MCF 10A (cell line): ENCODE measurements at regions not wholly inside any gene's neighbourhood (a gene's known extent, or its start where the extent isn't known, plus 50 kb on each side); places are given as distances from the start of the nearest gene placed in this dataset.

Experiments used
- BruUV-seq: library from RNA; stranded (reverse); fragments of 400-500 nt; replicated peaks from 2 replicates; lab custom pipeline; 2021; lab: Mats Ljungman, UMichigan
- CTCF ChIA-PET: fragments of 300-600 bp; sonication (Branson Sonifier 250); formaldehyde crosslinking; extraction: SDS; loops from one replicate; lab custom pipeline; 2021; ENCODE audit warnings: antibody characterized with exemption, inconsistent platforms; lab: Yijun Ruan, JAX
- POLR2A ChIA-PET: fragments of 300-600, 350-650 bp; sonication (Branson Sonifier 250); formaldehyde crosslinking; extraction: SDS; loops from one replicate; lab custom pipeline; 2020; ENCODE audit warnings: antibody characterized with exemption, inconsistent platforms; lab: Yijun Ruan, JAX
- DNase-seq: peaks from one replicate; pipeline ENCODE4 v3.0.0-alpha.2; 2018; ENCODE audit not compliant: unreplicated experiment
- H3K27ac Mint-ChIP-seq: one replicate; pipeline ENCODE4 v1.8.0; 2022; ENCODE audit warnings: mild to moderate bottlenecking, low read depth, mixed read lengths; ENCODE audit not compliant: unreplicated experiment
- H3K27me3 Mint-ChIP-seq: one replicate; pipeline ENCODE4 v1.8.0; 2022; ENCODE audit warnings: mixed read lengths; ENCODE audit not compliant: insufficient read depth, unreplicated experiment
- H3K36me3 Mint-ChIP-seq: one replicate; pipeline ENCODE4 v1.8.0; 2022; ENCODE audit warnings: mild to moderate bottlenecking, moderate library complexity, mixed read lengths; ENCODE audit not compliant: insufficient read depth, unreplicated experiment
- H3K4me1 Mint-ChIP-seq: one replicate; pipeline ENCODE4 v1.8.0; 2022; ENCODE audit warnings: mixed read lengths; ENCODE audit not compliant: insufficient read depth, unreplicated experiment
- H3K4me3 Mint-ChIP-seq: one replicate; pipeline ENCODE4 v1.8.0; 2022; ENCODE audit warnings: mild to moderate bottlenecking, moderate library complexity, mixed read lengths; ENCODE audit not compliant: unreplicated experiment
- H3K9me3 Mint-ChIP-seq: one replicate; pipeline ENCODE4 v1.8.0; 2022; ENCODE audit warnings: mixed read lengths; ENCODE audit not compliant: unreplicated experiment
- CTCF ChIP-seq: fragments of 200-600 bp; IDR thresholded peaks from one replicate; pipeline ENCODE4 v1.8.0; 2022; ENCODE audit warnings: antibody characterized with exemption, mild to moderate bottlenecking; ENCODE audit not compliant: unreplicated experiment
- intact Hi-C: fragments of 100-400 bp; cut with micrococcal nuclease; formaldehyde crosslinking; loops from 2 replicates; pipeline ENCODE4 v1.14.1; 2022

GRCh38 chr3:132841621-132842020, 119.4 kb upstream of the NPHP3 start:
- Mint-ChIP-seq H3K27me3 (peaks cover 43% of the 10 kb centered on the region), H3K4me3 (no peak overlapping the region), H3K9me3 (no peaks in the 10 kb centered on the region), H3K27ac (no peak overlapping the region), H3K4me1 (no peaks in the 10 kb centered on the region), H3K36me3 (no peaks in the 10 kb centered on the region)
- ChIA-PET CTCF (interaction anchor here (0.8 kb wide), 1 partner anchor 116 kb away, joined by 4 read pairs; no protein-coding TSS in a partner anchor), POLR2A (no interaction called here)
- intact Hi-C loops = no loop called here
- no peak for TF ChIP-seq CTCF
- no peak for DNase-seq
- no TSS peak for BruUV-seq

- no peak for DNase-seq
- no peaks in the 10 kb centered on the region for H3K36me3 Mint-ChIP-seq
- intact Hi-C loops = no loop called here
- no TSS peak for BruUV-seq
- H3K27me3 Mint-ChIP-seq = peaks cover 56% of the 10 kb centered on the region
- POLR2A ChIA-PET = no interaction called here
- no peaks in the 10 kb centered on the region for H3K4me1 Mint-ChIP-seq
- no peaks in the 10 kb centered on the region for H3K9me3 Mint-ChIP-seq
- no peak overlapping the region for H3K27ac Mint-ChIP-seq
- H3K4me3 Mint-ChIP-seq = no peak overlapping the region
- TF ChIP-seq CTCF = no peak
- CTCF ChIA-PET = no interaction called here
Measured at GRCh38 chr3:132840201-132840700, 118.0 kb upstream of the NPHP3 start.

DNA sequence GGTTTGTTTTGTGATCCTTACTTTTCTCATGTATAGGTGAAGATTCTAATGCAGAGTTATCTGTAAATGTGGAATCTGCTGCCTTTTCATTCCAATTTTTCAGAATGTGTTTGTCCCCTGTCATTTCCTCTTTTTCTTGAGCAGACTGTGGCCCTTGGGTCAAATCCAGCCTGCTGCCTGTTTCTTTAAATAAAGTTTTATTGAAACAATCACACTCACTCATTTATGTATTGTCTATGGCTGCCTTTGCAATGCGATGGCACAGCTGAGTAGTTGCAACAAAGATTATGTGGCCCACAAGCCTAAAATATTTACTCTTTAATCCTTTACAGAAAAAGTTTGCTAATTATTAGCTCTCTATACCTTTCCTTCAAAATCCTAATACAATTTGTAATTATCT, 116.3 kb upstream of the NPHP3 start:
- H3K36me3 Mint-ChIP-seq = no peaks in the 10 kb centered on the region
- intact Hi-C loops = no loop called here
- DNase-seq = no peak
- no peak overlapping the region for H3K4me3 Mint-ChIP-seq
- H3K27me3 Mint-ChIP-seq = peaks cover 63% of the 10 kb centered on the region
- CTCF ChIA-PET = interaction anchor here (0.6 kb wide), 1 partner anchor 20 kb away, joined by 3 read pairs; no protein-coding TSS in a partner anchor
- H3K9me3 Mint-ChIP-seq = no peaks in the 10 kb centered on the region
- no peak overlapping the region for H3K27ac Mint-ChIP-seq
- H3K4me1 Mint-ChIP-seq = no peaks in the 10 kb centered on the region
- BruUV-seq = no TSS peak
- no peak for TF ChIP-seq CTCF
- POLR2A ChIA-PET = no interaction called here

- no peak overlapping the region for H3K4me3 Mint-ChIP-seq
- no peaks in the 10 kb centered on the region for H3K36me3 Mint-ChIP-seq
- no peak for TF ChIP-seq CTCF
- POLR2A ChIA-PET = no interaction called here
- H3K4me1 Mint-ChIP-seq = no peaks in the 10 kb centered on the region
- intact Hi-C loops = no loop called here
- CTCF ChIA-PET = interaction anchor here (0.6 kb wide), 1 partner anchor 1130 kb away, joined by 3 read pairs; no protein-coding TSS in a partner anchor
- no peak for DNase-seq
- no TSS peak for BruUV-seq
- no peak overlapping the region for H3K27ac Mint-ChIP-seq
- H3K9me3 Mint-ChIP-seq = no peaks in the 10 kb centered on the region
- peaks cover 56% of the 10 kb centered on the region for H3K27me3 Mint-ChIP-seq
Measured at GRCh38 chr3:132837615-132838014, 115.4 kb upstream of the NPHP3 start.
